NCI-H1092 (cell line): ENCODE measurements at regions not wholly inside any gene's neighbourhood (a gene's known extent, or its start where the extent isn't known, plus 50 kb on each side); places are given as distances from the start of the nearest gene placed in this dataset.

Source experiments
- DNase-seq: peaks from one replicate; lab custom pipeline; 2025; lab: John Stamatoyannopoulos, UW

DNA sequence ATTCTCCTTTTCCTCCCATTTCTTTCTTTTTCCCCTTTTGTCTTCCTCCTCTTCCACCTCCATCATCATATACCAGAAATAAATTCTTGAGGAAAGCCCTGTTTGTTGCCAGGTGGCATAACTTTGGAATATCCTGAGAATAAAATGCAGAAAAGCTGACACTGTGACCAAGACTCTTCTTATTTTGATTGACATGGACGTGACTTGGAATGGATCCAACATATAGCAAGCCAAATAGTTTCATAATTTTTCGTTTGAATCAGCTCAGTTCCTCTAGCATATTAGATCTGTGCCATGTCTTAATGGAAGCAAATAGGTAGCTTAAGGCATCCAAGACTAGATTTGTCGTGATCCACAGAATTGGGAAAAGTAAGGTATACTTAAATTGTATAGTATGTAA, 354.7 kb upstream of the FIGN start:
- no peak for DNase-seq

DNA sequence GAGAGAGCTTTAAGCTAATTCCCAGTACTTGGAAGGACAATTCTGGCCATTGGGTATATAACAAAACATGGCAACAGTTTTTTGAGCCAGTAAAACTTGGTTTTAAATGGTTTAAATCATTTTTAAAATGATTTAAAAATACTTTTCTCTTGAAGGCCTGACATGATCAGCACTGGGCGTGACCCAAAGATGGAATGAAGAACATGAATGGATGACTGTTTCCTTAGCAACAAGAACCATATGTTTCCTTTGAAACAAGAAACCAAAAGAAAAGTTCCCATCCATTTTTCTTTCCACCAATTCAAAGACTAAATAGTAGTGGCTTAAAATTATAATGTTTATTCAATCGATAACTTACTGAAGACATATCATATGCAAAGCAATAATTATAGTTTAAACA, 348.3 kb upstream of the FIGN start:
- DNase-seq: no peak

DNA sequence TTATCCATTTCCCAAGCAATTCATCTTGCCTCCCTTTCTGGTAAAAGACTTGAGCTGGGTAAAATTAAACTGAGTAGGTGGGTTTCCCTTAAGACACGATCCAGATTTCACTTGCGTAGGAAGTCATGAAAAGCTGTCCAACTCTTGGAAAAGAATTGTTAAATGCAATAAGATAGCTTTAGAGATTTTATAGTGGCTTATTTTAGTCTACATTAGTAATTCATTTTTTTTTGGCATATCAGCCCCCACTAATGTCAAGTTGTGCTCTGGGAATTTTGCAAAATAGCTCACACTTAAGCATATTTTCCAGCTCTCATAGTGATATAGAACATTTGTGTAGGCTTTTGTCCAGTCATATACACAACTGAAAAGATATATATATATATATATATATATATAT, 344.7 kb upstream of the FIGN start:
- DNase-seq: no peak

DNA sequence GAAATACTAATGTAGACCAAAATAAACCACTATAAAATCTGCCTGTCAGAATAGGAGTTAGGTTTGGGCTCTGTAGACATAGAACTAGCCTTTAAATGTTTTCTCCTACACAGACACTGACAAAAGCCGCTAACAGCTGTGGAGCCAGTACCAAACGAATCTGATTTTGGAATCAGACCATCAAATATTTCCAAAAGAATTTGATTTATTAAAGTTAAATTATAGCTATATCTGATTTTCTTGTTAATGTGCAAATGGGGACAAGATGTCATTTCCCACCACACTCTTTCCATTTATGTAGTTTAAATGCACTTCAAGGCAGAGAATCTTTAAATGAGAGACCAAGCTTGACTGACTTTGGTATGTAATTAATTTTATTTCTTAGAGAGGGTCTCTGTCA, 343.4 kb upstream of the FIGN start:
- no peak for DNase-seq

DNA sequence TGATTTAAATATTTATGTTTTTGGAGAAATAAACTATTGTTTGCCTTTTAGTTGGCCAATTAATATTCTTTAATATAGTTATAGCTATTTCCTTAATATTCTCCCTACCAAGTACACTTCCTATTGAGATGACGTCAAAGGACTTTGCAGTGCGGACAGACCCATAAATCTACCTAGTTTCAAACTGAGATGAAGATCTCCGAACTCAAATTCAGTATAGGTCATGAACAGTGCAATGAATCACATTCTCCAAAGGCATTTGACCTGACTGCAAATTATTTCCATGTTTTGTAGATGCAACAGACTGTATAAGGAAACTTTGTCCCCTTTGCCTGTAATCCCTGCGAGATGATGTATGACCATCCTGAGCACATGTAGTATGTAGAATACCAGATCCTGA, 342.6 kb upstream of the FIGN start:
- no peak for DNase-seq

DNA sequence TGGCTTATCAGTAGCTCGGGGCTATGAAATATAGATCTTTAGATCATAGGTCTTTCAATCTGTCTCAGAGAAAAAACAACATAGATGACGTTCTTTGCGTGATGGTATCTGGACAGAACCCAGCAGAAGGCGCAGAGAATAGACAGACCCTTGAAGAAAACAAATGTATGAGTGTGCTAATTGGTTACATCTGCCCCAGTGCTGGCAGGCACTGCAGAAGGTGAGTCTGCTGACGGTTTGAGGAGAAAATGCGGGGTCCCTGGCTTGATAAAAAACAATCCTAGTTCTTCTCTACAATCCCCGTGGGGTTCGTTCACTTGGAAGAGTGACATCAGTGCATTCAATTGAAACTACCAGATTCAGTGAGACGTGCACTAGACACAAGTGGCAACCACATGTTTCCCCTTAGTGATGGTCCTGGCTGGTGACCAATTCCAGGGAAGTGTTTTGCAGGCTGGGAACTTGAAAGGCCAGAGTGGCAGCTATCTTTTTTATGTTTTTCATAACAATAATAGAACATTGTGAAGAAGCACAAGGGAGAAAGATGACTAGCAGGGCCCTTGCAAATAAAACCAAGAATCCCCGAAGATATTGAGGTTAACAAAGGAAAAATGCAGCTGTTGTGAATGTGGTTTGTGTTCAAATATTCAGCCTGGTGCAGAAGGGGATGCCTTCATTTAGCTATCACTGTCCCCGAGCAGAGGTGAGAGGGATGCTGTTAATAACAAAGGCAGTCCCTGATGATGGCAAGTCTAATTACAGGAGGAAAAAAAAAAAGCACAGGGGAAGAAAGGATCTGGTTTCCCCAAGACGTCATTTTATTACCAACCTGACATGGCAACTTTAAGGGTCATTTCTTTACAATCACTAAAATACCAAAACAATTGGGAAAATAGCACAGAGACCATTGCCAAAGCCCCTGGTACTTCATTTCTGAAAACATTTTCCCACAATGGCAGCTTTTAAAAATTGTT, 337.6 kb upstream of the FIGN start:
- peak; percentile 24 for DNase-seq

DNA sequence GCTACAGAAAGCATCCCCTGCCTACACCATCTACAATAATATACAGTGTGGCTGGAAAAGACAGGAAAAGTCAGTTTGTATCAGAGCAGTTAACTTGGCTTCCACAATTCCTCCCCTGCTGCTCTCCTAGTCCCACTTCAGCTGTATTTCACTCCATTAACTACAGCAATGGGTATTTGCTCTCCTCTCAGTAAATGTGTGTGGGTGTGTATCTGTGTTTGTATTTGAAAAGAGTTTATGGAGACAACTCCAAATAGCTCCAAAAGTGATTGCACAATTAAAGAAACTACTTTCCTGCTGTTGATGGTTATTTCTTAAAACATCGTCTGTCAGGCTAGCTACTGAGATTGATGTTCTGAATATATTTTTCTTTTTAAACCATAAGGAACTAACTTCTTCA, 333.7 kb upstream of the FIGN start:
- DNase-seq: no peak

DNA sequence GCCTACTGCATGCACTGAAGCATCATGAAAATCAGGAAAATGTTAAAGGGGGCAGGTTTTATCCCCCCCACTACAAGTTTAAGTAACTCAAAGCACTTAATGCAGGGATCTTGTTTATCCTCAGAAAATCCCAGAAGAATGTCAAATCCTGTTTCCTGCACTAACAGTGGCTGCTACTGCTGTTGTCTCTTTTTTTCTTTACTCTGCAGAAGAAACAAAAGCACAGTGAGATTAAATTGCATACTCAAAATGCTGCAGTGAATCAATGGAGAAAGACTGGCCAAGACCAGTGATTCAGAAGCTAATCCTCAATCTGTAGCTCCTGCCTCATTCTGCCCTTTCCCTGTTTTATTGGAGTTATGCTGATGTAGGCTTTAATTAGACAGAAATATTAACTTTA, 332.3 kb upstream of the FIGN start:
- DNase-seq: no peak

DNA sequence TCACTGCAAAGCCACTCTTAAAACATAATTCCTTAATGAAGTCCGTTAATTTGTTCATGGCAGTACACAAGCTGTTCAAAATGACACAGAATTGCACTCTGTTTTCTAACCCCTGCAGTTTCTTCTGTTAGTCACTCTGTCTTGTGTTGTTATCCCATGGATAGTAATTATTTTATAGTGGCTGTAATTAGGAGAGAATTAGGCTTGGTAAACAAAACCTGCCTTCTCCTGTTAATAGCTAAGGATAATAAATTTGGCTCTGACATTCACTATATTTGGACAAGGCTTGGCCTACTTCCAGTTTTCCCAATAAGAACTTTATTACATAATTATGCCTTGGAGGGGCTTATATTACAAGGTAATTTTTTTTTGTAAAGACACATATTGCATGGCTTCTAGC, 330.3 kb upstream of the FIGN start:
- peak; percentile 67 for DNase-seq

DNA sequence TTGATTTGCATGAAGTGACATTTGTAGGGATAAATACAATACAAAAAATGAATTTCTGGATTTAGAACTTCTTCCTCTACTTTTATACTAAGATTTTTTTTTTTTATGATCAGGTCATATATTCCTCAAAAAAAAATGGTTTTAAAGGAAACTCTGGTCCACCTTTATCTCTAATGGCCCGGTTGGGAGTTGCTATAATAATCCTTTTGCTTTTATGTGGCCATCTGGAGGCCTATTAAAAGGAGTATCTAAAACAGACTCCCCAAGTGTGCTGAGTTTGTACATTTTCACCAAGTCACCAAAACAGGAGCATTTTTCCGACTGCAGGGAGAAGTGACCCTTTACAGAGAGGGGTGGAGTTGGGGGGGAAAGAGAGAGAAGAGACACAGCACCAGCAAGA, 329.2 kb upstream of the FIGN start:
- DNase-seq: no peak

DNA sequence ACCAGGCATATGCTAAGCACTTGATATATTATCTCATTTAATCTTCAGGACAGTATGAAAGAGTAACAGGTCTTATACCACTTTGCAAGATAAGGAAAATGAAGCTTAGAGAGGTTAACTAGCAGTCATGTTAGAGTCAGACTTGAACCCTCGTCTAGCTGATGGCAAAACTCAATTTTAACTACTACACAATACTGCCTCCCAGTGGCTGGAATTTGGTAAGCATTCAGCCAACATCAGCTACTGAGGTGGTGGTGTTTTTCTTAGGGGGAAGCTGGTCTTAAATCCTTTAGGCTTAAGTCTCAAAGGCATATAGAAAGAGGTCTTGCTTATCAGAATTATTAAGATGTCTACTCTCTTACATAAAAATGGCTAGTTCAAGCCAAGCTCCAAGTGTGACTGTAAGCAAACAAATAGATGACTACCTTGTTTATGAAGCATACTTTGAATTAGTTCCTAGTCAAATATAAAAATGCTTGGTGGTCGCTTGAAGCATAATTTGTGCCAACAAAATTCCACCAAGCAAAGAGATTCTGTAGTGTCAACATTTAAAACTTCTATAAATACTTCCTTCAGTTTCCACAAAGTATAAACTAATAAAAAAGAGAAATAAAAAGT, 325.4 kb upstream of the FIGN start:
- DNase-seq: no peak

DNA sequence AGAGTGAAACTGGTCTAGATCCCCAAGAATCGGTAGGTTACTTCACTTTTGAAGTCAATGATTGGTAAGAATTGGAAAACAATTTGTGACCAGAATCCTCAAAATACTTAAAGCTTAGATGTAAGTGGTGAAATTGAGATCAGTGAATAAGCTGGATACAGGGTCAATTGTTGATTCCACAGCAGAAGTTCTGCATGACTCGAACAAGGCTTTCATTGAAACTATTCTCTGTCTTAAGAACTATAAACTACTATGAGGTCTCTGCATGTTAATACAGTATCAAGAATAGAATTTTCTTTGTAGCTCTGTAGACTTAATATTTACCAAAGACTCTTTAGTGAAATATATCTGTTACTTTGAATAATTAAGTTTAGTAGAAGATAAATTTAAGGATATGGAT, 324.2 kb upstream of the FIGN start:
- no peak for DNase-seq

DNA sequence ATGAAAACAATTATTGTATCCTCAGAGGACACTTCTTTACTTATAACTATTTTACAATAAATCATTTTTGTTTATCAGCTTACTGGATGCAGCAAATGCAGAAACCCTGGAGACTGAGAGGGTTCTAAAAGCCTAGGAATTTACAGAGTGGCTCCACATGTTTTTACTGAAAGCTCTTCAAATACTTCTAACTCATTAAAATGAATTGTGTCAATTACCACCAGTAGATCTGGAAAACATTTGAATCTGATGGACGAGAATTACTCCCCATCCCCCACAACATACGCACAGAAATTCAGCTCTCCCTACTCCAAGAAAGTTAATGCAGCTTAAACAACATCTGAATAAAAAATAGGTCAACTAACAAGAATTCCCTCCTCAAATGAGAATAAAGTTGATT, 319.8 kb upstream of the FIGN start:
- no peak for DNase-seq

DNA sequence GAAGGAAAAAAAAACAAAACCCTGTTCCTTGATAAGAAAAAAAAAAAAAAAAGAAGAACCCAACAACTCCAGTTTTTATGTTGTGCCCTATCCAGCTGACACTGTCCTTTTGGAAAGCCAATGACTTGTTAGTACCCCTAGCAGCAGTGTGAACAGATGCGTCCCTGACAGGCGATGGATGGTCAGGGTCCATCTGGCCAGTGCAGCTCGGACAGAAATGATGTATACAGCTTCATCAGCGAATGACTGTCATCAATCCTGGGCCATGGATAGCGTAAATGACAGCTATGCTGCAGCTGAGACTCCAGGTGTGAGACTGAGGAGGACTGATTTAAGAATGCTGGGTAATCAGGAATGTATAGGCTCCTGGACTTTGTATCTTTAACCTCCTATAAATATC, 318.8 kb upstream of the FIGN start:
- DNase-seq: no peak

DNA sequence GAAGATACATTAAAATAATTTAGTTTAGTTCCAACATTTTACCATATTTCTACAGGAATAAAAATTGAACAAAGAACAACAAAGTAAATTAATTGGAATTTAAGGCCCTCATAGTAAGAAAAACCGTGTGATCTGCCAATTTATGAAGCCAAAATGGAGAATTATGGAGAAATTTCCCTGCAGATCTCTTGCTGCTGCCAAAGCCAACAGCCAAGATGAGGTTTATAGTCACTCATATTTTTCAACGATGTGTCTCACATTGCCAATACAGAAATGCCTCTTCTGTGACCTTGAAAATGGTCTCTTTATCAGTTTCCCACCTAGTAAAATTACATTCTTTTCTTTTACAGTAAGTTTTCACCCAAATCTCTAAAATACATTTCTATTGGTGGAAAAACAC, 317.2 kb upstream of the FIGN start:
- no peak for DNase-seq

DNA sequence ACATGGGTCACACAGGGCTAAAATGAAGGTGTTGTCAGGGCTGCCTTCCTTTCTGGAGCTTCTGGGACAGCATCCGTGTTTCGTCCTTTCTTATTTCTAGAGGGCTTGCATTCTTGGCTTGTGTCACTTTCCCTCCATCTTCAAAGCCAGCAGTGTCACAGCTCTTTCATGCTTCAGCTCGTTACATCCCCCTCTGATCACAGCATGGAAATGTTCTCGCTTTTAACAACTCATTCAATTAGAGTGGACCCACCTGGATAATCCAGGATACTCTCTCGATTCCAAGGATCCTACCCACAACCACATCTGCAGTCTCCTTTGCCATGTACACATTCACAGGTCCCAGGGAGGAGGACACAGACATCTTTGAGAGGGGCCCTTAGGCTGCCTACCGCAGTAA, 316.2 kb upstream of the FIGN start:
- DNase-seq: no peak

DNA sequence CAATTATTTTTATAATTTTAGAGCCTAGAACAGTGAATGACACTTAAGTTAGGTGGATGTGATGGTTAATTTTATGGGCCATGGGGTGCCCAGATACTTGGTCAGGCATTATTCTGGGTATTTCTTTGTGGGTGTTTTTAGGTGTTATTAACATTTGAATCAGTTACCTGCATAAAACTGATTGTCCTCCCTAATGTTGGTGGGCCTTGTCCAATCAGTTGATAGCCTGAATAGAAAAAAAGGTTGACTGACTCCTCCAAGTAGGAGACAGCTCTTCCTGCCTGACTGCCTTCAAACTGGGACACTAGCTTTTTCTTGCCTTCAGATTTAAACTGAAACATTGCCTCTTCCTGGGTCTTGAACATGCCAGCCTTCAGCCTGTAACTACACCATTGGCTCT, 312.9 kb upstream of the FIGN start:
- no peak for DNase-seq

DNA sequence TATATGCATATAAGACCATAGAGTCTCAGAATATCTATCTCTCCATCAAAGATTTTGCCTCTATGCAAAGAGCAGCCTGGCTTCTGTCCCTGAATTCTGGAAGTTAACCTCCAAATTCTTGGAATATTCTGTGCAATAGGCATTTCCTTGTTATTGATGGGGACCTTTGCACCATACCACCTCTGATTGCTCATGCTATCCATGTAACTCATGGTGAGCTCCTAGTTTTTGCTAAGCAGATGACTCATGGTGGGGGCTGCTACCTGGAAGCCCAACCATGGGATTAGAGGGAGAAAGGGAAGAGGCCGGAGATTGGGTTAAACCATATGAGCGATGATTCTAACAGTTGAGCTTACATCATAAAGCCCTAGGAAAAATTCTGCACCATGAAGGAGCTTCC, 310.2 kb upstream of the FIGN start:
- no peak for DNase-seq

DNA sequence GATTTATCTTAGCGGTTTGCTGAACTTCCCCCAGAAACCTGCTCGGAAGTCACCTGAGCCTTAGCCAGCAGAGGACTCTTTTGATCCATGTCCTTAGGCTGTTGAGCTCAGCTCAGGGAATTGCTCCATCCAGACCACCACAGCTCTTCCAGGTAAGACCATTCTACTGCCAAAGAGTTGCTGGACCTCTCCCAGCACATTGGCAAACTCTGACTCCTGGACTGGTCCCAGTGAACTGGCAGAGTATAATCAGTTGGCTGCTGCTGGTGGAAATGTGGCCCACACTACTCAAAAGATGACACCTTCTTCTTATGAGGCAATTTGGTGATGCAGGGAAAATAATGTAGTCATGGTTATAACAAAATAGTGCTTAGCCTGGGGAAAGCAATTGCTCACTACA, 308.8 kb upstream of the FIGN start:
- DNase-seq: no peak

DNA sequence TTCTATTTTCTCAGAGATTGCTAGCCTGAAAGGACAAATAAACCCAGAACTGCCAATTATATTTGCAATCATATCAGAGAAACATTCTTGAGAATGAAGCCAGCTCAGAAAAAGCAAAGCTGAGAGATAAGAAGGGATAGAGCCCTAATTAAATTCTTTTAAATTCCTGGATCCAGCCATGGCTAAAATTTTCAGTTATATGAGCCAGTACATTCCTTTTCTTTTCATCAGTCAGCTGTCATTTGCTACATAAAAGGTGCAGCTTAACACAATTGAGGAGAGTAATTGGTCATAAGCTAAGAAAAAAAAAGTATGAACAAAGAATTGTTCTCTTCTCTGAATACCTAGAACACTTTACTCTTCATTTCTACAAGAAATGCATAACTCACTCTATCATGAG, 303.5 kb upstream of the FIGN start:
- DNase-seq: no peak

DNA sequence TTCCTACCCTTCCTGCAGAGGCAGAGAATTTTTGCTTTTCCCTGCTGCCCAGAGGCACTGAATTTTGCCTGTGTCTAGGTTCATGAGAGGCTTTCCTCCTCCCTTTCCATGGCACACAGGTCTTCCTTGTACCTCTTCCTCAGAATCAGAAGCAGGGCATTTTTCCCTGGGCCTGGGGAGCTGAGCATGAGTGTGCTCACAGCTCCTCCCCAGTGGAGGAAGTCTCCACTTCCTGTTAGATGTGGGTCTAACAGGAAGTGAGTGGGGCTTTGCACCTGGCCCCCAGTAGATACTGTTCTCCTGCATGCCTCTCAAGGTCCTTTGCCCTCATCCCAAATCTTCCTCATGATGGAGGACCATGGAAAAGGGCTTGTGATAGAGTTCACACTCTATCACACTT, 297.2 kb upstream of the FIGN start:
- no peak for DNase-seq

DNA sequence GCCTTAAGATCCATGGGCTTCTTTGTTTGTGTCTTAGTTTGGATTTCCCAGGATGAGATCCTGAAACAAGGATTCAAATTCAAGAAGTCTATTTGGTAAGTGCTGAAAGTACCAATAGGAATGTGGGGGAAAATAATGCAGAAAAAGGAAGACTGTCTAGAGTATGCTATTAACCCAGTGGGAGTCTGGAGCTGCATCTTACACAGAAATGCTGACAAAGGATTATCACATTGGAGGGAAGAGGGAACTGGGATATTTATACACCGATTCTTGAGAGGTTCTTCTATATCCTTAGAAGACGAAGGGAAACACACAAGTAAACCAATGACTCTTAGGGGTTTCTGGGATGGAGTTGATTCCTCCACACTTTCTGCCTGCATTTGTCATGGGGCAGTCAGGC, 294.8 kb upstream of the FIGN start:
- no peak for DNase-seq

DNA sequence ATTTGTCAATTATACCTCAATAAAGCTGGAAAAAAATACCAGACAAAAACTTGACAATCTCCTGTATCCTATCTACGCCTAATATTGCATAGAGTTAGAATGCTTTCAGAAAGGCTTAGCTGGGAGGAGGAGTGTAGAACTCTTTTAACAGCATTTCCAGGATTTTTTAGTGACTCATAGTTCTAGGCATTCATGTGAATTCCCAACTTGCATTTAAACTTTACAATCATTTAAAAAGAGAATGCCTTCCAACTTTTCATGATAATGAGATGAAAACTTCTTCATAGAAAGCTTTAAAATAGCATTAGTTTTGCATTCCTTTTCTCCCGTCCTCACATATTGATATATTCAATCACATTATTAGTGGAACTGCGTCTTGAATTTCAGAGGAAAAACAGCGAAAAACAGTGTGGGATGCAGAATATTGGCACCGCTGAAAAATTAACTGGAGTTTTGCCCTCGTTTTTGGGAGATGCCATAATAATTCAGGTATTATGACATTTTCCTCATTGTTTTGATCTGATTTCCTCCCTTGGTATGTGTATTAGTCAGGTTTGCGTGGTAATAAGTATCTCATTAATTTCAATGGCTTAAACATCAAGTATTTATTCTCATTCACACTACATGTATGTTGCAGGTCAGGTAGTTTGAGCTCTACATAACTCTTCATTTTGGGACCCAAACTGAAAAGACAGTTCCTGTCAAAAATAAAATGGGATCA, 293.2 kb upstream of the FIGN start:
- no peak for DNase-seq
